DOHH2 (cell line): ENCODE measurements at regions not wholly inside any gene's neighbourhood (a gene's known extent, or its start where the extent isn't known, plus 50 kb on each side); places are given as distances from the start of the nearest gene placed in this dataset.

Source experiments
- H3F3A ChIP-seq: fragments of 200-600 bp; sonication (generic), shearing (Covaris generic); 2 replicates; pipeline ENCODE4 v1.6.0; 2016; ENCODE audit warnings: antibody characterized with exemption, mild to moderate bottlenecking; ENCODE audit not compliant: control insufficient read depth, insufficient read depth
- H3K27ac ChIP-seq: fragments of 200-600 bp; sonication (generic); 2 replicates; pipeline ENCODE4 v1.5.1; 2014; ENCODE audit warnings: low read depth, mild to moderate bottlenecking, low read length, moderate library complexity
- H3K27me3 ChIP-seq: fragments of 200-600 bp; sonication (generic); 2 replicates; pipeline ENCODE4 v1.6.1; 2014; ENCODE audit warnings: mild to moderate bottlenecking, low read length, mixed read lengths; ENCODE audit not compliant: control insufficient read depth
- H3K36me3 ChIP-seq: fragments of 200-600 bp; sonication (generic); 2 replicates; pipeline ENCODE4 v1.6.1; 2014; ENCODE audit warnings: mild to moderate bottlenecking, low read length, moderate library complexity, mixed read lengths; ENCODE audit not compliant: control insufficient read depth
- H3K4me1 ChIP-seq: fragments of 200-600 bp; sonication (generic); 2 replicates; pipeline ENCODE4 v1.6.1; 2014; ENCODE audit warnings: mild to moderate bottlenecking, low read length, mixed read lengths; ENCODE audit not compliant: control insufficient read depth
- H3K4me2 ChIP-seq: fragments of 200-600 bp; sonication (generic); 2 replicates; pipeline ENCODE4 v1.6.0; 2014; ENCODE audit warnings: mild to moderate bottlenecking, low read length, moderate library complexity
- H3K4me3 ChIP-seq: fragments of 200-600 bp; sonication (generic); 2 replicates; pipeline ENCODE4 v1.5.1; 2014; ENCODE audit warnings: mild to moderate bottlenecking, low read length, mixed read lengths
- H3K79me2 ChIP-seq: fragments of 200-600 bp; sonication (generic); 2 replicates; pipeline ENCODE4 v1.6.1; 2014; ENCODE audit warnings: mild to moderate bottlenecking, low read length, mixed read lengths; ENCODE audit not compliant: control insufficient read depth
- H3K9me2 ChIP-seq: fragments of 200-600 bp; sonication (generic); replicated peaks from 2 replicates; pipeline ENCODE4 v1.6.1; 2014; ENCODE audit warnings: mild to moderate bottlenecking, low read length, mixed read lengths; ENCODE audit not compliant: control insufficient read depth
- H3K9me3 ChIP-seq: fragments of 200-600 bp; sonication (generic); 2 replicates; pipeline ENCODE4 v1.6.1; 2014; ENCODE audit warnings: antibody characterized with exemption, low read length, mixed read lengths; ENCODE audit not compliant: control insufficient read depth, insufficient read depth
- H4K20me1 ChIP-seq: fragments of 200-600 bp; sonication (generic); 2 replicates; pipeline ENCODE4 v1.6.0; 2014; ENCODE audit warnings: low read depth, mild to moderate bottlenecking, antibody characterized with exemption, low read length, moderate library complexity; ENCODE audit not compliant: control insufficient read depth, insufficient read depth
- EZH2phosphoT487 ChIP-seq: fragments of 200-600 bp; sonication (generic); IDR thresholded peaks from 2 replicates; pipeline ENCODE4 v1.6.1; 2017; ENCODE audit warnings: borderline replicate concordance, mild to moderate bottlenecking, antibody characterized with exemption, low read length, moderate library complexity, mixed read lengths
- TF ChIP-seq, protein P1 (sequence below): fragments of 200-600 bp; sonication (generic); IDR thresholded peaks from one replicate; pipeline ENCODE4 v1.5.1; 2014; ENCODE audit warnings: antibody characterized with exemption, mild to moderate bottlenecking, low read depth, low read length; ENCODE audit not compliant: poor library complexity, severe bottlenecking

DNA sequence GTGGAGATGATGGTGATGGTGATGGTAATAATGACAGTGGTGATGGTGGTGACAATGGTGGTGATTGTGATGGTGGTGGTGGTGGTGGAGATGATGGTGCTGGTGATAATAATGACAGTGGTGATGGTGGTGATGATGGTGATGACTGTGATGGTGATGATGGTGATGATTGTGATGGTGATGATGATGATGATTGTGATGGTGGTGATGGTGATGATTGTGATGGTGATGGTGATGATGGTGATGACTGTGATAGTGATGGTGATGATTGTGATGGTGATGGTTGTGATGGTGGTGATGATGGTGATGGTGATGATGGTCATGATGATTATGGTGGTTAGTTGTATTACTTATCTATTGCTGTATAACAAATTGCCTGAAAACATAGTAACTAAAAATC, 108.9 kb upstream of the NKX1-1 start:
- H3K9me3 ChIP-seq: peaks cover 26% of the 10 kb centered on the region
- no peak overlapping the region for H3K27ac ChIP-seq
- no peaks in the 10 kb centered on the region for H3F3A ChIP-seq
- no peaks in the 10 kb centered on the region for H4K20me1 ChIP-seq
- H3K4me3 ChIP-seq: no peak overlapping the region
- H3K4me2 ChIP-seq: no peak overlapping the region
- no peaks in the 10 kb centered on the region for H3K79me2 ChIP-seq
- no peaks in the 10 kb centered on the region for H3K9me2 ChIP-seq
- TF ChIP-seq, protein P1, sequence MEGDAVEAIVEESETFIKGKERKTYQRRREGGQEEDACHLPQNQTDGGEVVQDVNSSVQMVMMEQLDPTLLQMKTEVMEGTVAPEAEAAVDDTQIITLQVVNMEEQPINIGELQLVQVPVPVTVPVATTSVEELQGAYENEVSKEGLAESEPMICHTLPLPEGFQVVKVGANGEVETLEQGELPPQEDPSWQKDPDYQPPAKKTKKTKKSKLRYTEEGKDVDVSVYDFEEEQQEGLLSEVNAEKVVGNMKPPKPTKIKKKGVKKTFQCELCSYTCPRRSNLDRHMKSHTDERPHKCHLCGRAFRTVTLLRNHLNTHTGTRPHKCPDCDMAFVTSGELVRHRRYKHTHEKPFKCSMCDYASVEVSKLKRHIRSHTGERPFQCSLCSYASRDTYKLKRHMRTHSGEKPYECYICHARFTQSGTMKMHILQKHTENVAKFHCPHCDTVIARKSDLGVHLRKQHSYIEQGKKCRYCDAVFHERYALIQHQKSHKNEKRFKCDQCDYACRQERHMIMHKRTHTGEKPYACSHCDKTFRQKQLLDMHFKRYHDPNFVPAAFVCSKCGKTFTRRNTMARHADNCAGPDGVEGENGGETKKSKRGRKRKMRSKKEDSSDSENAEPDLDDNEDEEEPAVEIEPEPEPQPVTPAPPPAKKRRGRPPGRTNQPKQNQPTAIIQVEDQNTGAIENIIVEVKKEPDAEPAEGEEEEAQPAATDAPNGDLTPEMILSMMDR: no peak
- no peak for TF ChIP-seq EZH2phosphoT487
- H3K36me3 ChIP-seq: no peaks in the 10 kb centered on the region
- no peaks in the 10 kb centered on the region for H3K27me3 ChIP-seq
- no peaks in the 10 kb centered on the region for H3K4me1 ChIP-seq

- Histone ChIP-seq H3K27ac (no peak overlapping the region), H3K79me2 (no peaks in the 10 kb centered on the region), H3K4me1 (no peaks in the 10 kb centered on the region), H3K9me2 (no peaks in the 10 kb centered on the region), H3K4me2 (no peak overlapping the region), H3K27me3 (no peaks in the 10 kb centered on the region), H3K9me3 (peaks cover 26% of the 10 kb centered on the region), H3K36me3 (no peaks in the 10 kb centered on the region), H4K20me1 (no peaks in the 10 kb centered on the region), H3K4me3 (no peak overlapping the region), H3F3A (no peaks in the 10 kb centered on the region)
- no peak for TF ChIP-seq EZH2phosphoT487
- TF ChIP-seq, protein P1: no peak
These were observed 108.4 kb upstream of the NKX1-1 start for GRCh38 chr4:1514612-1515011.

DNA sequence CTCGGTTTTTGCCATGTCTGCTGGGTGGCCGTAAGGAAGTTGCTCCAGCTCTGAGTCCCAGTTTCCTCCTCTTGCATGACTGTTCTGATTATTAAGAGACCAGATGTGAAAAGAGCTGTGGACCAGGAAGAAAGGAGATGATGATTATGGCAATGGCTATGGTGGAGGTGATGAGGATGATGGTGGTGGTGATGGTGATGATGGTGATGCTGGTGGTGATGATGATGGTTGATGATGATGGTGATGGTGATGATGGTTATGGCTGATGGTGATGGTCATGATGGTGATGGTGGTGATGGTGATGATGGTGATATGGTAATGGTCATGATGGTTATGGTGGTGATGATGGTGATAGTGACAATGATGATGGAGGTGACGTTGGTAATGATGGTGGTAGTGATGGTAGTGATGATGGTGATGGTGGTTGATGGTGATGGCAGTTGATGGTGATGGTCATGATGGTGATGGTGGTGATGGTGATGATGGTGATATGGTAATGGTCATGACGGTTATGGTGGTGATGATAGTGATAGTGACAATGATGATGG, 107.8 kb upstream of the NKX1-1 start:
- Histone ChIP-seq H3K4me1 (no peaks in the 10 kb centered on the region), H3K27me3 (no peaks in the 10 kb centered on the region), H4K20me1 (no peaks in the 10 kb centered on the region), H3K4me2 (no peak overlapping the region), H3K4me3 (no peak overlapping the region), H3K79me2 (no peaks in the 10 kb centered on the region), H3K27ac (no peak overlapping the region), H3K9me2 (no peaks in the 10 kb centered on the region), H3F3A (no peaks in the 10 kb centered on the region), H3K9me3 (peaks cover 26% of the 10 kb centered on the region), H3K36me3 (no peaks in the 10 kb centered on the region)
- TF ChIP-seq EZH2phosphoT487: no peak
- TF ChIP-seq, protein P1: no peak
